ENCODE measurements at regions not wholly inside any gene's neighbourhood (a gene's known extent, or its start where the extent isn't known, plus 50 kb on each side); places are given as distances from the start of the nearest gene placed in this dataset.

GRCh38 chr3:118705487-118706219 is 329.0 kb downstream of the IGSF11 start:
- 38% methylated on average over 12 of the region's 12 CpGs for WGBS (ENCODE audit: low lambda C conversion rate)
- H3K36me3 ChIP-seq (replicated peaks in 1 of 2; ENCODE audit: control insufficient read depth in 1 of 2, insufficient read depth in 2 of 2, low read length in 1 of 2) = no peaks in the 10 kb centered on the region

GRCh38 chr3:118707991-118708390 is 326.7 kb downstream of the IGSF11 start:
- ChIA-PET CTCF (no interaction called here), POLR2A (no interaction called here)
- no peak overlapping the region for H3K27ac ChIP-seq (ENCODE audit: low read depth in 2 of 2, low read length in 1 of 2)
- no peaks in the 10 kb centered on the region for H3K9me2 ChIP-seq
- no peaks in the 10 kb centered on the region for H3F3A ChIP-seq (replicated peaks; ENCODE audit: insufficient read depth)
- H3K4me3 ChIP-seq (ENCODE audit: low read depth in 2 of 2, low read length in 1 of 2) = no peak overlapping the region
- H3K4me1 ChIP-seq (ENCODE audit: control insufficient read depth in 1 of 2, insufficient read depth in 2 of 2, low read depth in 1 of 2, low read length in 1 of 2) = no peaks in the 10 kb centered on the region
- no peak overlapping the region for H3K9ac ChIP-seq
- no peaks in the 10 kb centered on the region for H4K20me1 ChIP-seq (ENCODE audit: insufficient read depth)
- H3K9me3 ChIP-seq = no peaks in the 10 kb centered on the region
- no peaks in the 10 kb centered on the region for H3K36me3 ChIP-seq (replicated peaks in 1 of 2; ENCODE audit: control insufficient read depth in 1 of 2, insufficient read depth in 2 of 2, low read length in 1 of 2)
- H3K27me3 ChIP-seq (ENCODE audit: insufficient read depth) = no peaks in the 10 kb centered on the region
- DNase-seq = no peak
- no peak overlapping the region for H2AFZ ChIP-seq (ENCODE audit: low read depth)
- H3K79me2 ChIP-seq (ENCODE audit: insufficient read depth) = no peaks in the 10 kb centered on the region
- no peak overlapping the region for H3K4me2 ChIP-seq
- TF ChIP-seq POLR2AphosphoS5 (IDR thresholded peaks at IDR 0.05; ENCODE audit: low read depth, low read length) (no peak), ZBTB33 (IDR thresholded peaks at IDR 0.05; ENCODE audit: borderline replicate concordance, low read depth) (no peak), TCF12 (IDR thresholded peaks at IDR 0.05) (no peak), FOSL2 (IDR thresholded peaks at IDR 0.05; ENCODE audit: borderline replicate concordance, low read depth) (no peak), EZH2phosphoT487 (IDR thresholded peaks at IDR 0.05; ENCODE audit: borderline replicate concordance, low read depth) (no peak), CHD2 (IDR thresholded peaks at IDR 0.05; ENCODE audit: low read length, partially characterized antibody) (no peak), REST (IDR thresholded peaks at IDR 0.05; ENCODE audit: low read depth, low read length) (no peak), USF1 (IDR thresholded peaks at IDR 0.05; ENCODE audit: borderline replicate concordance, low read depth) (no peak), MAX (IDR thresholded peaks at IDR 0.05; ENCODE audit: low read depth) (no peak), RFX5 (IDR thresholded peaks at IDR 0.05; ENCODE audit: low read length) (no peak), GABPA (IDR thresholded peaks at IDR 0.05; ENCODE audit: low read depth) (no peak)

More at GRCh38 chr3:118705487-118706219, 329.0 kb downstream of the IGSF11 start:
- Histone ChIP-seq H2AFZ (ENCODE audit: low read depth) (no peak overlapping the region), H3K27ac (ENCODE audit: low read depth in 2 of 2, low read length in 1 of 2) (no peak overlapping the region), H3K4me3 (ENCODE audit: low read depth in 2 of 2, low read length in 1 of 2) (no peak overlapping the region), H3F3A (replicated peaks; ENCODE audit: insufficient read depth) (no peaks in the 10 kb centered on the region), H3K79me2 (ENCODE audit: insufficient read depth) (no peaks in the 10 kb centered on the region), H3K4me2 (no peak overlapping the region), H3K9me2 (no peaks in the 10 kb centered on the region), H3K9me3 (no peaks in the 10 kb centered on the region), H3K27me3 (ENCODE audit: insufficient read depth) (no peaks in the 10 kb centered on the region), H4K20me1 (ENCODE audit: insufficient read depth) (no peaks in the 10 kb centered on the region), H3K9ac (no peak overlapping the region), H3K4me1 (ENCODE audit: control insufficient read depth in 1 of 2, insufficient read depth in 2 of 2, low read depth in 1 of 2, low read length in 1 of 2) (no peaks in the 10 kb centered on the region)
- TF ChIP-seq TAF1 (IDR thresholded peaks at IDR 0.05; ENCODE audit: borderline replicate concordance, low read depth, low read length) (no peak), GABPA (IDR thresholded peaks at IDR 0.05; ENCODE audit: low read depth) (no peak), MXI1 (IDR thresholded peaks at IDR 0.05; ENCODE audit: low read depth, low read length) (no peak), RXRA (IDR thresholded peaks at IDR 0.05; ENCODE audit: borderline replicate concordance, low read depth) (no peak), PBX3 (IDR thresholded peaks at IDR 0.05) (no peak), RCOR1 (IDR thresholded peaks at IDR 0.05; ENCODE audit: low read length) (no peak), USF2 (IDR thresholded peaks at IDR 0.05; ENCODE audit: borderline replicate concordance, low read depth, low read length) (no peak), RFX5 (IDR thresholded peaks at IDR 0.05; ENCODE audit: low read length) (no peak), RAD21 (IDR thresholded peaks at IDR 0.05; ENCODE audit: low read length) (no peak)
- ChIA-PET POLR2A (no interaction called here), CTCF (interaction anchor here (1.9 kb wide), 1 partner anchor 10 kb away, joined by 5 read pairs; no protein-coding TSS in a partner anchor)
- DNase-seq = no peak
